Lower leg skin (tissue), 4 donors: ENCODE measurements at regions not wholly inside any gene's neighbourhood (a gene's known extent, or its start where the extent isn't known, plus 50 kb on each side); places are given as distances from the start of the nearest gene placed in this dataset.

Experiments used
- DNase-seq, 2 donors: peaks; one replicate each; pipeline ENCODE4 v3.0.0-alpha.2; 2019; ENCODE audit warnings: low spot score in 2 of 2
- H3K4me3 ChIP-seq: fragments of 200-600 bp; sonication (generic); 2 replicates; pipeline ENCODE4 v1.5.1; 2017; ENCODE audit warnings: mild to moderate bottlenecking, low read depth; ENCODE audit not compliant: poor library complexity, severe bottlenecking
- POLR2A ChIP-seq, 2 donors: fragments of 450-650 bp; IDR thresholded peaks; one replicate each; pipeline ENCODE4 v1.6.1; 2016 to 2017; ENCODE audit warnings: antibody characterized with exemption in 2 of 2, mild to moderate bottlenecking in 1 of 2, moderate library complexity in 1 of 2
- WGBS, 2 donors: methylation state at CpG; one replicate each; pipeline ENCODE4 v1.1.5; 2018; 5-methylcytosine and 5-hydroxymethylcytosine counted together
- intact Hi-C: fragments of 100-400 bp; cut with DNase I; formaldehyde crosslinking; loops from one replicate; pipeline ENCODE4 v1.15.0; 2023; ENCODE audit warnings: low total_unique reads
- TF ChIP-seq, protein P1 (sequence below), 3 donors: fragments of 450-650 bp; IDR thresholded peaks; one replicate each; pipeline ENCODE4 v1.5.1; 2016; ENCODE audit warnings: antibody characterized with exemption in 3 of 3, mild to moderate bottlenecking in 3 of 3, moderate library complexity in 2 of 3

DNA sequence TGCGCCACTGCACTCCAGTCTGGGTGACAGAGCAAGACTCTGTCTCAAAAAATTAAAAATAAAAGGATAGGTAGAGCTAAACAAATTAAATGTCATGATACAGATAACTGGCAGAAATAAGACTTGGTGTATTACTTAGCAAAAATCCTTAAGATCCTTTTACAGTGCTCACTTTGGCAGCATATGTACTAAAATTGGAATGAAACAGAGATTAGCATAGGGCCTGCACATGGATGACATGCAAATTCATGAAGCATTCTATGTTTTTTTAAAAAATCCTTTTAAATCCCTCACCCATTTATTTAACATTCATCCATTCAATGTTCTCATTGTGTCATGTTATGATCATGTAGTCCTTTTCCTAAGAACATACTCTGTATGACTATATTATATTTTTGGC lies 528.8 kb downstream of the CD83 start:
- no peak overlapping the region for H3K4me3 ChIP-seq
- intact Hi-C loops: no loop called here
- no peak for TF ChIP-seq POLR2A (IDR thresholded peaks at IDR 0.05)
- TF ChIP-seq, protein P1, sequence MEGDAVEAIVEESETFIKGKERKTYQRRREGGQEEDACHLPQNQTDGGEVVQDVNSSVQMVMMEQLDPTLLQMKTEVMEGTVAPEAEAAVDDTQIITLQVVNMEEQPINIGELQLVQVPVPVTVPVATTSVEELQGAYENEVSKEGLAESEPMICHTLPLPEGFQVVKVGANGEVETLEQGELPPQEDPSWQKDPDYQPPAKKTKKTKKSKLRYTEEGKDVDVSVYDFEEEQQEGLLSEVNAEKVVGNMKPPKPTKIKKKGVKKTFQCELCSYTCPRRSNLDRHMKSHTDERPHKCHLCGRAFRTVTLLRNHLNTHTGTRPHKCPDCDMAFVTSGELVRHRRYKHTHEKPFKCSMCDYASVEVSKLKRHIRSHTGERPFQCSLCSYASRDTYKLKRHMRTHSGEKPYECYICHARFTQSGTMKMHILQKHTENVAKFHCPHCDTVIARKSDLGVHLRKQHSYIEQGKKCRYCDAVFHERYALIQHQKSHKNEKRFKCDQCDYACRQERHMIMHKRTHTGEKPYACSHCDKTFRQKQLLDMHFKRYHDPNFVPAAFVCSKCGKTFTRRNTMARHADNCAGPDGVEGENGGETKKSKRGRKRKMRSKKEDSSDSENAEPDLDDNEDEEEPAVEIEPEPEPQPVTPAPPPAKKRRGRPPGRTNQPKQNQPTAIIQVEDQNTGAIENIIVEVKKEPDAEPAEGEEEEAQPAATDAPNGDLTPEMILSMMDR (IDR thresholded peaks at IDR 0.05): no peak
- DNase-seq: no peak
- 96 to 100% methylated on average over 1 of the region's 1 CpG for WGBS, 2 donors

- intact Hi-C loops: no loop called here
- WGBS, 2 donors: 89 to 92% methylated on average over 6 of the region's 6 CpGs
- no peak overlapping the region for H3K4me3 ChIP-seq
- no peak for TF ChIP-seq POLR2A (IDR thresholded peaks at IDR 0.05)
- TF ChIP-seq, protein P1 (IDR thresholded peaks at IDR 0.05): no peak
- no peak for DNase-seq
Measured at GRCh38 chr6:14647357-14647756, 529.8 kb downstream of the CD83 start.

GRCh38 chr6:14652536-14652935 lies 535.0 kb downstream of the CD83 start:
- TF ChIP-seq, protein P1 (IDR thresholded peaks at IDR 0.05): no peak
- intact Hi-C loops: no loop called here
- no peak overlapping the region for H3K4me3 ChIP-seq
- DNase-seq: no peak

GRCh38 chr6:14655201-14656061 lies 537.9 kb downstream of the CD83 start:
- intact Hi-C loops: no loop called here
- TF ChIP-seq POLR2A (IDR thresholded peaks at IDR 0.05): no peak
- no peak for DNase-seq
- WGBS, 2 donors: 76% methylated on average over 16 of the region's 16 CpGs
- no peak overlapping the region for H3K4me3 ChIP-seq

- no peak for DNase-seq
- intact Hi-C loops: no loop called here
- TF ChIP-seq POLR2A (IDR thresholded peaks at IDR 0.05): no peak
- TF ChIP-seq, protein P1 (IDR thresholded peaks at IDR 0.05): no peak
- H3K4me3 ChIP-seq: no peak overlapping the region
- 36 to 46% methylated on average over 4 of the region's 4 CpGs for WGBS, 2 donors
Measured at GRCh38 chr6:14656078-14656521, 538.5 kb downstream of the CD83 start.

DNA sequence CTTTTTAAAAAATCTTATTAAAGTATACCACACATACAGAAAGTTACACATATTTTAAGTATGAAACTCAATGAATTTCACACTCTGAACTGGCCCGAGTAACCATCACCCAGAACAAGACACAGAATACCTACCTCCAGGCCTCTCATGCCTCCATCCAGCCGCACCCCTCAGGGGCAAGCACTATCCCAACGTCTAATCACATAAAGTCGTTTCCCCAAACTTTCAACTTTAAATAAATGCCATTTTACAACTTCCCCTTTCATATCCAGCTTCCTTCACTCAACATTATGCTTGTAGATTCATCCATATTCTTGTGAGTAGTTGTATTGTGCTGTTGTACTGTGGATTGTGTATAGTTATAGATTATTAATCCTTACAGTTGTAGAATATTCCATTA lies 539.1 kb downstream of the CD83 start:
- intact Hi-C loops: no loop called here
- no peak for DNase-seq
- 54 to 85% methylated on average over 4 of the region's 4 CpGs for WGBS, 2 donors
- no peak overlapping the region for H3K4me3 ChIP-seq
- TF ChIP-seq POLR2A (IDR thresholded peaks at IDR 0.05): no peak

DNA sequence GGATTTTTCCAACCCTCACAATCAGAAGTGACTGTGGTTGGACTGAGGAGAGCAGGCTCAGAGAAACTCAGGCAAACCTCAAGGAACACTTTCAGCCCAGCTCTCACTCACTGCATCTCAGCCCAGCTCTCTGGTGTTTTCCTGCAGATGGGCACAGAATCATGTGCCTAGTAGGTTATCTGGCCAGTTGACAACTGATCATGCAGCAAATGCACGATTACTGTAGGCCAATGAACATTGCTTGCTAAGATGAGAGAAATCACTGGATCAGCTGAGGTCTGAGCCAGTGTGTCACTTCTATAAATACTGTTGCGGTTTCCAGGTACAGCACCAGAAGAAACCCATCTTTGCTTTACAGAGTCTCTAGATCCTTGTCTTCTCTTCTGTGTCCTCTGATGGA lies 540.5 kb downstream of the CD83 start:
- TF ChIP-seq, protein P1 (IDR thresholded peaks at IDR 0.05): no peak
- no peak for TF ChIP-seq POLR2A (IDR thresholded peaks at IDR 0.05)
- 82 to 87% methylated on average over 2 of the region's 2 CpGs for WGBS, 2 donors
- intact Hi-C loops: no loop called here
- H3K4me3 ChIP-seq: no peak overlapping the region
- no peak for DNase-seq
